SU-DHL-6 (cell line): ENCODE measurements at regions not wholly inside any gene's neighbourhood (a gene's known extent, or its start where the extent isn't known, plus 50 kb on each side); places are given as distances from the start of the nearest gene placed in this dataset.

Experiments
- H2AFZ ChIP-seq: fragments of 200-600 bp; sonication (generic); 2 replicates; pipeline ENCODE4 v1.6.1; 2014; ENCODE audit warnings: low read depth, mild to moderate bottlenecking, moderate library complexity, mixed read lengths, antibody characterized with exemption, low read length; ENCODE audit not compliant: severe bottlenecking
- H3F3A ChIP-seq: fragments of 200-600 bp; shearing (Covaris generic); 2 replicates; pipeline ENCODE4 v1.6.0; 2016; ENCODE audit warnings: antibody characterized with exemption, mild to moderate bottlenecking; ENCODE audit not compliant: insufficient read depth
- H3K27ac ChIP-seq: fragments of 200-600 bp; sonication (generic); 2 replicates; pipeline ENCODE4 v1.5.1; 2016; ENCODE audit warnings: low read depth, mild to moderate bottlenecking, low read length, moderate library complexity, mixed read lengths
- H3K27me3 ChIP-seq: fragments of 200-600 bp; sonication (generic), shearing (Covaris generic); 2 replicates; pipeline ENCODE4 v1.6.0; 2014; ENCODE audit warnings: mild to moderate bottlenecking, low read length
- H3K36me3 ChIP-seq: fragments of 200-600 bp; sonication (generic); 2 replicates; pipeline ENCODE4 v1.6.1; 2014; ENCODE audit warnings: mild to moderate bottlenecking, low read length, mixed read lengths
- H3K4me2 ChIP-seq: fragments of 300-600, 200-600 bp; shearing (Covaris generic), sonication (generic); 2 replicates; pipeline ENCODE4 v1.6.0; 2014; ENCODE audit warnings: low read length, low read depth, mild to moderate bottlenecking; ENCODE audit not compliant: poor library complexity, severe bottlenecking
- H3K4me3 ChIP-seq: fragments of 200-600 bp; sonication (generic); 2 replicates; pipeline ENCODE4 v1.5.1; 2014; ENCODE audit warnings: antibody characterized with exemption, low read length, mild to moderate bottlenecking, mixed read lengths; ENCODE audit not compliant: insufficient read depth, poor library complexity, severe bottlenecking
- H3K79me2 ChIP-seq: fragments of 200-600 bp; sonication (generic); 2 replicates; pipeline ENCODE4 v1.6.1; 2014; ENCODE audit warnings: mild to moderate bottlenecking, low read length, moderate library complexity; ENCODE audit not compliant: insufficient read depth
- H3K9ac ChIP-seq: fragments of 200-600 bp; sonication (generic); 2 replicates; pipeline ENCODE4 v1.7.0; 2014; ENCODE audit warnings: mild to moderate bottlenecking, low read length
- H3K9me2 ChIP-seq: fragments of 200-600 bp; sonication (generic); replicated peaks from 2 replicates; pipeline ENCODE4 v1.6.1; 2014; ENCODE audit warnings: low read length; ENCODE audit not compliant: insufficient read depth
- H3K9me3 ChIP-seq: fragments of 200-600 bp; sonication (generic); 2 replicates; pipeline ENCODE4 v1.6.1; 2014; ENCODE audit warnings: low read length, mixed read lengths; ENCODE audit not compliant: insufficient read depth
- H4K20me1 ChIP-seq: fragments of 200-600 bp; sonication (generic); 2 replicates; pipeline ENCODE4 v1.6.1; 2014; ENCODE audit warnings: low read depth, mild to moderate bottlenecking, antibody characterized with exemption, low read length, moderate library complexity, mixed read lengths
- CTCF ChIP-seq: fragments of 200-600 bp; sonication (generic); IDR thresholded peaks from one replicate; pipeline ENCODE4 v1.5.1; 2017; ENCODE audit warnings: antibody characterized with exemption, mild to moderate bottlenecking, low read length, moderate library complexity; ENCODE audit not compliant: insufficient read depth, poor library complexity, severe bottlenecking
- EZH2phosphoT487 ChIP-seq: fragments of 200-600 bp; sonication (generic), shearing (Covaris generic); conservative IDR thresholded peaks from 2 replicates; pipeline ENCODE4 v1.6.1; 2018; ENCODE audit warnings: mild to moderate bottlenecking, antibody characterized with exemption, low read length, moderate library complexity, mixed read lengths

GRCh38 chr6:8361259-8361658 lies 74.1 kb downstream of the SLC35B3 start:
- H3K4me3 ChIP-seq = no peak overlapping the region
- H3K4me2 ChIP-seq = no peak overlapping the region
- H3F3A ChIP-seq = no peaks in the 10 kb centered on the region
- H3K9me2 ChIP-seq = no peaks in the 10 kb centered on the region
- no peaks in the 10 kb centered on the region for H3K27me3 ChIP-seq
- no peaks in the 10 kb centered on the region for H3K36me3 ChIP-seq
- H3K27ac ChIP-seq = no peak overlapping the region
- no peaks in the 10 kb centered on the region for H3K79me2 ChIP-seq
- no peaks in the 10 kb centered on the region for H3K9me3 ChIP-seq
- TF ChIP-seq CTCF = no peak
- no peak for TF ChIP-seq EZH2phosphoT487
- H4K20me1 ChIP-seq = no peaks in the 10 kb centered on the region
- no peak overlapping the region for H2AFZ ChIP-seq
- no peak overlapping the region for H3K9ac ChIP-seq

- Histone ChIP-seq H3K79me2 (no peaks in the 10 kb centered on the region), H2AFZ (no peak overlapping the region), H3F3A (no peaks in the 10 kb centered on the region)
These were observed 82.4 kb downstream of the SLC35B3 start for GRCh38 chr6:8352966-8353340.

GRCh38 chr6:8352335-8352965 lies 82.9 kb downstream of the SLC35B3 start:
- no peak overlapping the region for H3K27ac ChIP-seq
- H4K20me1 ChIP-seq = no peaks in the 10 kb centered on the region
- no peaks in the 10 kb centered on the region for H3K79me2 ChIP-seq
- H3F3A ChIP-seq = no peaks in the 10 kb centered on the region
- no peaks in the 10 kb centered on the region for H3K9me3 ChIP-seq
- H3K36me3 ChIP-seq = no peaks in the 10 kb centered on the region
- no peaks in the 10 kb centered on the region for H3K27me3 ChIP-seq
- no peak overlapping the region for H3K9ac ChIP-seq
- H3K9me2 ChIP-seq = no peaks in the 10 kb centered on the region
- H2AFZ ChIP-seq = no peak overlapping the region
- no peak overlapping the region for H3K4me2 ChIP-seq
- no peak for TF ChIP-seq EZH2phosphoT487
- H3K4me3 ChIP-seq = no peak overlapping the region

More at GRCh38 chr6:8352966-8353340, 82.4 kb downstream of the SLC35B3 start:
- Histone ChIP-seq H3K36me3 (no peaks in the 10 kb centered on the region), H3K9ac (no peak overlapping the region), H3K27me3 (no peaks in the 10 kb centered on the region), H3K4me2 (no peak overlapping the region), H4K20me1 (no peaks in the 10 kb centered on the region), H3K9me3 (no peaks in the 10 kb centered on the region), H3K9me2 (no peaks in the 10 kb centered on the region), H3K4me3 (no peak overlapping the region), H3K27ac (no peak overlapping the region)
- no peak for TF ChIP-seq EZH2phosphoT487
- no peak for TF ChIP-seq CTCF

GRCh38 chr6:8343600-8343999 lies 91.7 kb downstream of the SLC35B3 start:
- Histone ChIP-seq H3K4me2 (no peak overlapping the region), H3K27ac (no peak overlapping the region), H3K4me3 (no peak overlapping the region), H2AFZ (no peak overlapping the region), H3K9me3 (no peaks in the 10 kb centered on the region), H4K20me1 (no peaks in the 10 kb centered on the region), H3K9ac (no peak overlapping the region), H3K36me3 (no peaks in the 10 kb centered on the region), H3K79me2 (no peaks in the 10 kb centered on the region), H3K9me2 (no peaks in the 10 kb centered on the region), H3F3A (no peaks in the 10 kb centered on the region), H3K27me3 (no peaks in the 10 kb centered on the region; the same call in 1 of the 2 replicates)
- TF ChIP-seq CTCF (no peak), EZH2phosphoT487 (no peak)
